NOMO-1 (cell line): ENCODE measurements at regions not wholly inside any gene's neighbourhood (a gene's known extent, or its start where the extent isn't known, plus 50 kb on each side); places are given as distances from the start of the nearest gene placed in this dataset.

Experiments
- DNase-seq, 2 experiments: peaks; one replicate each; lab custom pipeline; 2025; ENCODE audit not compliant: unreplicated experiment in 2 of 2; lab: John Stamatoyannopoulos, UW

DNA sequence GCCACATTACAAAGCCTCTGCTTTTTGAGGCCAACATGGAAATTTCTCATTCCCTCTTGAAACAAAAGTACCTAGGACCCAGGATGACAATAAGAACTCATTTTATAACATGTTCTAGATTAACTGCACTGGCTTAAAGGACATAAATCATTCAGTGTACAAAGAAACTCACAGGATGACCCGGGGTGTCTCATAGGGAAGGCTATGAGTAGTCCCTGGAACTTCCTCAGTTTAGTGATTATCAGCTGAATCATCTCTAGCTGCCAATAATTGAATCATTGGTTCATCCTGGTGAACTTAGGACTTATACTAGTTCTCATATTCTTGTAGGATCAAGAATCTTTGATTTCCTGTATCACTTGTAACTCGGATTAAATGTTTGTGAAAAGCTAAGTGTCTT lies 95.8 kb upstream of the WDR1 start:
- no peak for DNase-seq

- no peak for DNase-seq
Observed at GRCh38 chr4:10207116-10207515, 90.5 kb upstream of the WDR1 start.

DNA sequence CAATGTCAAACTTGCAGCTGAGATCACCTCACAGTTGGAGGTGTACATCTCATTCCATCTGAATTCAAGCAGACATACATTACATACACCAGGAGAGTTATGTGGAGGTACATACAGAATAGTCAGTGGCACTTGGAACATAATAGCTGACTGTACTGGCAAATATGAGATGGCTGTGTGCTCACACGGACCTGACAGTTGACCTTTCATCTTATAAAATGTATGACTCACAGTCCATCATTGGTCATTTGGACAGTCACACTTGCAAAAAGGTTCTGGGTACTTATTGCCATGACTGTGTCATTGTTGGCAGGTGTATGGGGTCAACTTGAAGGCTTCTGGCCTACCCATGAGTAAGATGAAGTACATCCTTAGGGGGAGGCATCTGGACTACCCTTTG lies 88.6 kb upstream of the WDR1 start:
- no peak for DNase-seq

- DNase-seq, result no peak
Observed at GRCh38 chr4:10204401-10205058, 87.9 kb upstream of the WDR1 start.

GRCh38 chr4:10203851-10204250 lies 87.3 kb upstream of the WDR1 start:
- no peak for DNase-seq

GRCh38 chr4:10201381-10202223 lies 85.0 kb upstream of the WDR1 start:
- DNase-seq, result no peak

- DNase-seq, result no peak
Observed at GRCh38 chr4:10200869-10201268, 84.3 kb upstream of the WDR1 start.

GRCh38 chr4:10198365-10198764 lies 81.8 kb upstream of the WDR1 start:
- DNase-seq, result no peak

DNA sequence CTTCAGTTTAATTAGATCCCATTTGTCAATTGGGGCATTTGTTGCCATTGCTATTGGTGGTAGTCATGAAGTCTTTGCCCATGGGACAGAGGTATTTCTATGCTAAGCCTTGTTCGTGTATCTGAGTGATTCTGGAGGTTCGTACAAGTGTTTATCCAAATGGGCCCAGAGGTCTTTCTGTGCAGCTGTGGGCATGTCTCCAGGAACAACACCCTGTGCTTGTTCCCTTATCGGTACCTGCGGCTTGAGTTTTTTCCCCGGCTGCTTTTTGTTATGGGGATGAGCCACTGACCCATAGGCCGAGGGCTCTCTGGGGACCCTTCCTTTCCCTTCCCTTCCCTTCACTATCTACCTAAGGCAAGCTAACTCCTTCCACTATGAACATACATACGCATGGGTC lies 81.4 kb upstream of the WDR1 start:
- DNase-seq, result no peak

- no peak for DNase-seq
Observed at GRCh38 chr4:10196191-10196590, 79.6 kb upstream of the WDR1 start.

DNA sequence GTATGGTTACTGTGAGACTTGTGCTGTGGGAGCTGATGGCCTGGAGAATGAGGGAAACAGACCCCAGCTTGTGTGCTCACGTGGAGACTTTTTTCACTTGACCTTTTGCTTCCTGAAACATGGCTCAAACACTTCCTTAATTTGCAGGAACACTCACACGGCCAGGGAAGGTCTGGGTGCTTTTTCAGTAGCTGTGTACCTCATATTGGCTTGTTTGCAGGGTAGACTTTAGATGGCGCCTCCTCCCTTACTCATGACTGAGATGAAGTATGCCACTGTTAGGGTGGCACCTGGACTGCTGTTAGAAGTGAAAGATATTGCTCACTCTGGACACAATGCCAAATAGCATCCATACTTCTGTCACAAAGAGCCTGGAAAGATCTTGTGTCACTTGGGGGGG lies 75.7 kb upstream of the WDR1 start:
- no peak for DNase-seq

- no peak for DNase-seq
Observed at GRCh38 chr4:10188400-10189004, 71.9 kb upstream of the WDR1 start.

GRCh38 chr4:10186228-10187214 lies 69.9 kb upstream of the WDR1 start:
- no peak for DNase-seq

DNA sequence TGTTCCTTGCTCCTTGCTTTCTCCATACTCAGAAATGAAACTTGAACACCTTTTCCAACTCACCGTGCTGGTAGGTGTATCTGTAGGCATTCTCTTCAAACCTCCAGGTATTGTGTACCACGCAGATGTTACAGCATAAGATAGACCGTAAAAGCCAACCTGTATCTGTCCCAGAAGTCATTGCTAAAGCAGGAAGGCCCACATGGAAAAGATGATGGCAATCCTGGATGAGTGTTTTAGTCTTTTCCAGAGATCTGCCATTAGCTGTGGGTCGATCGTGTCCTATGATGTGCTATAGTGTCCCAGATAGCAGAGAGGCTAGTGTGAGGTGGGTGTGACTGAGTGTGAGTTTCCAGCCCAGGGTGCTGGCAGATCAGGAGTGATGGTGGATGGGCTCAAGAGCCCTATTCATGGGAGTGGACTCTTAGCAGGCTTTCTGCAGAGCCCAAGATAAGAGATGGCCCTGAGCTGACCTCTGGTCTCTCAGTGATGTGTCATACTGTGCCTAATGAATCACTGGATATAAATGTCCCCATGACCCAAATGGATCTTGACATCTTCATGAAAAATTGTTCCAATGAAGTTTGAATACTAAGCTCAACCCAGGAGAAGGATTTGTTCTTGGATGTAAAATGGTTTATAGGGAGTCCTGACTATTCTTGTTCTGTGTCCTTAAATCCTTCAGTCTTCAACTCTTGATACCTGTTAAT lies 69.1 kb upstream of the WDR1 start:
- no peak for DNase-seq

DNA sequence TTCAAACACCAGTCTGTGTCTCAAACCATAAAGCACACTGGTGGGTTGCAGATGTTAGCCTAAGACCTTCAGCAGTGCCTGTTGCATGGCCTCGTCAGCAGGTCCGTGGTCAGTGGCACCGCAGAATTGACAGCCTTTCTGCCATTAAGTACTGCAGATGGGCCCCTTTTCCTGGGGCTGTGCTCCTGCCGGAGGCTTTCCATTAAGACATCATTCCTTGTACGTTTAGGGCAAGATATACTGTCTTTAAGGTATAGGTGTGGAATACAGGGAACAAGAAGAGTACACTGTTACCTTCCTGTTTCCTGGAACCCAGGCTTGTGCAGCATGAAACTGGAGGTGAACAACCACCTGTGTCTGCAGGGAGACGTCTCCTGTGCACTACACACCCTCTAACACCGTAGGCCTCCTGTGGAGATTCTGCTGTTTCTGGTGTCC lies 67.9 kb upstream of the WDR1 start:
- no peak for DNase-seq

DNA sequence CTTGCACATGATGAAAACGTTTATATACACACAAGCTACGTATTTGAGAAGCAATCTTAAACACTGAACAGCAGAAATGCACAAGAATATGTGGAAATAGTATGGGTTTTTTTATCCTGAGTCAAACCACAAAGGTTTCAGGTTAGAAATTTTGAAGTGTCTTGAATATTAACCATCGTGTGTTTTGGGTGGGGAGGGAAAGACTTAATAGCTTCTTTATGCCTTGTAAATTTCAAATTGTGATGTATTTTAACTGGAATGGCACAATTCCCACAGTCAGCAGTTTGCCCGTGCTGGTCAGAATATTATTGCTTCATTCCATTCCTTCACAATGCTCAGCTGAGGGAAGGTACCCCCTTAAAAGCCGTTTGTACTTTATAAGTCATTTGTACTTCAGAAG lies 67.4 kb upstream of the WDR1 start:
- peak in 1 of 2 experiments; percentile 67 for DNase-seq

DNA sequence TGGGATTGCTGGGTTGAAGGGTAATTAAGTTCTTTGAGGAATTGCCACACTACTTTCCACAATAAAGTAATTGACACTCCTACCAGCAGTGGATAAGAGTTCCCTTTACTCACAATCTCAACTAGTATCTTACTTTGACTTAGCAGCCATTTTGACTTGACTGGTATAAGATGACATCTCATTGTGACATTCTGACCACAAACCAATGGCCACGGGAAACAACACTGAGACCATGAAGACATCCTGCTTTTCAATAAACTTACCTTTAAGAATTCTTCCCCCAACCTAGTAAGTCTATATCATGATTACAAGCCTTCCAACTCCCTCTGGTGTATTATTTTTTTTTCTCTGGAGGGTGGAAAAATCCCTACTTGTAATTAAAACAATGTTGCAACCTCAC lies 66.9 kb upstream of the WDR1 start:
- peak in 1 of 2 experiments; percentile 59 for DNase-seq

GRCh38 chr4:10182446-10183424 lies 66.1 kb upstream of the WDR1 start:
- DNase-seq, result no peak
